IMR-90 (cell line): ENCODE measurements at regions not wholly inside any gene's neighbourhood (a gene's known extent, or its start where the extent isn't known, plus 50 kb on each side); places are given as distances from the start of the nearest gene placed in this dataset.

Experiments used
- ATAC-seq: fragments of 200-7000 bp; cut with Tn5 transposase; 2 replicates; pipeline ENCODE4 v1.9.1; 2020; ENCODE audit warnings: low read depth, mild to moderate bottlenecking, moderate library complexity
- BruUV-seq: library from RNA; stranded (reverse); fragments of 400-500 nt; replicated peaks from 2 replicates; lab custom pipeline; 2021; lab: Mats Ljungman, UMichigan
- CTCF ChIA-PET: fragments of 300-600 bp; formaldehyde crosslinking; extraction: SDS; loops from one replicate; lab custom pipeline; 2021; ENCODE audit warnings: antibody characterized with exemption; lab: Yijun Ruan, JAX
- POLR2A ChIA-PET: fragments of 300-600 bp; sonication (Branson Sonifier 250); formaldehyde crosslinking; loops from one replicate; lab custom pipeline; 2022; ENCODE audit warnings: antibody characterized with exemption; ENCODE audit not compliant: unreplicated experiment; lab: Charles Lee
- DNase-seq: peaks from one replicate; pipeline ENCODE4 v3.0.0; 2013
- H2AFZ ChIP-seq: replicated peaks from 2 replicates; pipeline ENCODE3; 2013; ENCODE audit warnings: low read length, mild to moderate bottlenecking; ENCODE audit not compliant: poor library complexity
- H2AK5ac ChIP-seq: 2 replicates; pipeline ENCODE4 v1.6.1; 2013; ENCODE audit warnings: low read depth, low read length, inconsistent platforms
- H2AK9ac ChIP-seq: replicated peaks from 2 replicates; pipeline ENCODE3; 2013; ENCODE audit warnings: mild to moderate bottlenecking, low read depth, low read length, moderate library complexity; ENCODE audit not compliant: poor library complexity
- H2BK120ac ChIP-seq: 2 replicates; pipeline ENCODE4 v1.6.1; 2013; ENCODE audit warnings: low read depth, low read length, inconsistent platforms
- H2BK15ac ChIP-seq: 3 replicates; pipeline ENCODE4 v1.6.1; 2013; ENCODE audit warnings: low read depth, low read length, inconsistent platforms
- H2BK20ac ChIP-seq: 2 replicates; pipeline ENCODE4 v1.6.1; 2013; ENCODE audit warnings: low read depth, mild to moderate bottlenecking, inconsistent platforms, low read length, moderate library complexity
- H2BK5ac ChIP-seq: 2 replicates; pipeline ENCODE4 v1.6.1; 2013; ENCODE audit warnings: mild to moderate bottlenecking, low read depth, low read length, inconsistent platforms; ENCODE audit not compliant: poor library complexity, severe bottlenecking
- H3K14ac ChIP-seq: replicated peaks from 2 replicates; pipeline ENCODE4 v1.6.1; 2013; ENCODE audit warnings: low read depth, low read length, inconsistent platforms
- H3K18ac ChIP-seq: 2 replicates; pipeline ENCODE4 v1.6.1; 2013; ENCODE audit warnings: low read depth, low read length, control low read depth
- H3K23ac ChIP-seq: 2 replicates; pipeline ENCODE4 v1.6.1; 2013; ENCODE audit warnings: low read depth, low read length, inconsistent platforms
- H3K27ac ChIP-seq: 2 replicates; pipeline ENCODE4 v1.5.1; 2013; ENCODE audit warnings: mild to moderate bottlenecking, control low read depth, low read length; ENCODE audit not compliant: insufficient read depth
- H3K27me3 ChIP-seq: 2 replicates; pipeline ENCODE4 v1.6.1; 2013; ENCODE audit warnings: low read length; ENCODE audit not compliant: control insufficient read depth, insufficient read depth
- H3K36me3 ChIP-seq: 2 replicates; pipeline ENCODE4 v1.6.1; 2013; ENCODE audit warnings: low read length, mixed read lengths; ENCODE audit not compliant: control insufficient read depth, insufficient read depth
- H3K4ac ChIP-seq: 2 replicates; pipeline ENCODE4 v1.6.1; 2013; ENCODE audit warnings: low read depth, low read length, inconsistent platforms
- H3K4me1 ChIP-seq: 2 replicates; pipeline ENCODE4 v1.6.1; 2013; ENCODE audit warnings: low read length, mixed read lengths; ENCODE audit not compliant: control insufficient read depth, insufficient read depth
- H3K4me2 ChIP-seq: 2 replicates; pipeline ENCODE4 v1.6.1; 2013; ENCODE audit warnings: low read depth, mild to moderate bottlenecking, control low read depth, low read length, moderate library complexity
- H3K4me3 ChIP-seq: 2 replicates; pipeline ENCODE4 v1.5.1; 2013; ENCODE audit warnings: low read depth, mild to moderate bottlenecking, control low read depth, low read length, moderate library complexity; ENCODE audit not compliant: insufficient read depth
- H3K56ac ChIP-seq: 2 replicates; pipeline ENCODE4 v1.6.1; 2013; ENCODE audit warnings: low read length, inconsistent platforms; ENCODE audit not compliant: insufficient read depth; ENCODE audit errors: extremely low read depth
- H3K79me1 ChIP-seq, 2 experiments: 2 replicates each; pipeline ENCODE4 v1.6.1; 2013; ENCODE audit warnings: low read length in 2 of 2, inconsistent platforms in 1 of 2, low read depth in 1 of 2
- H3K9ac ChIP-seq: 2 replicates; pipeline ENCODE4 v1.6.1; 2013; ENCODE audit warnings: low read depth, low read length, control low read depth
- H3K9me1 ChIP-seq: 2 replicates; pipeline ENCODE4 v1.6.1; 2013; ENCODE audit warnings: low read length, inconsistent platforms; ENCODE audit not compliant: insufficient read depth
- H3K9me3 ChIP-seq: 2 replicates; pipeline ENCODE4 v1.6.1; 2013; ENCODE audit warnings: low read length; ENCODE audit not compliant: control insufficient read depth, insufficient read depth
- H4K20me1 ChIP-seq: 2 replicates; pipeline ENCODE4 v1.6.1; 2013; ENCODE audit warnings: low read length, inconsistent platforms; ENCODE audit not compliant: insufficient read depth
- H4K5ac ChIP-seq: 2 replicates; pipeline ENCODE4 v1.6.1; 2013; ENCODE audit warnings: mild to moderate bottlenecking, low read depth, low read length, control low read depth
- H4K8ac ChIP-seq, 2 experiments: 2 replicates each; pipeline ENCODE4 v1.6.1; 2013; ENCODE audit warnings: low read depth in 2 of 2, low read length in 2 of 2, control low read depth in 1 of 2, inconsistent platforms in 1 of 2
- H4K91ac ChIP-seq: 2 replicates; pipeline ENCODE4 v1.6.1; 2013; ENCODE audit warnings: low read depth, low read length, inconsistent platforms; ENCODE audit not compliant: insufficient read depth
- BHLHE40 ChIP-seq: fragments of 150-350 bp; IDR thresholded peaks from 2 replicates; pipeline ENCODE4 v1.6.1; 2016; ENCODE audit warnings: mild to moderate bottlenecking, low read depth, low read length
- CEBPB ChIP-seq: IDR thresholded peaks from 2 replicates; pipeline ENCODE4 v1.6.1; 2012; ENCODE audit warnings: low read depth, low read length, improper control_type of control experiment
- CHD1 ChIP-seq: IDR thresholded peaks from 2 replicates; pipeline ENCODE4 v1.6.1; 2012; ENCODE audit warnings: low read depth, low read length, improper control_type of control experiment
- FOS ChIP-seq: fragments of 150-350 bp; IDR thresholded peaks from 2 replicates; pipeline ENCODE4 v1.6.1; 2016; ENCODE audit warnings: low read depth, low read length
- MAFK ChIP-seq: IDR thresholded peaks from 2 replicates; pipeline ENCODE4 v1.6.1; 2012; ENCODE audit warnings: low read depth, low read length, improper control_type of control experiment
- MAZ ChIP-seq: IDR thresholded peaks from 2 replicates; pipeline ENCODE4 v1.6.1; 2012; ENCODE audit warnings: low read depth, mild to moderate bottlenecking, low read length, improper control_type of control experiment, moderate library complexity, borderline replicate concordance
- MXI1 ChIP-seq: IDR thresholded peaks from 2 replicates; pipeline ENCODE4 v1.6.1; 2012; ENCODE audit warnings: low read depth, mild to moderate bottlenecking, low read length, moderate library complexity, borderline replicate concordance
- NFE2L2 ChIP-seq: fragments of 150-350 bp; IDR thresholded peaks from 2 replicates; pipeline ENCODE4 v1.6.1; 2016; ENCODE audit warnings: low read depth, mild to moderate bottlenecking, low read length
- POLR2A ChIP-seq: IDR thresholded peaks from 2 replicates; pipeline ENCODE4 v1.6.1; 2012; ENCODE audit warnings: mild to moderate bottlenecking, low read depth, low read length
- RAD21 ChIP-seq: IDR thresholded peaks from 2 replicates; pipeline ENCODE4 v1.6.1; 2012; ENCODE audit warnings: low read length, improper control_type of control experiment
- RCOR1 ChIP-seq: IDR thresholded peaks from 2 replicates; pipeline ENCODE4 v1.6.1; 2012; ENCODE audit warnings: mild to moderate bottlenecking, low read length, improper control_type of control experiment; ENCODE audit not compliant: insufficient replicate concordance
- RFX5 ChIP-seq: IDR thresholded peaks from 2 replicates; pipeline ENCODE4 v1.8.0; 2012; ENCODE audit warnings: low read depth, mild to moderate bottlenecking, low read length, moderate library complexity
- SMC3 ChIP-seq: fragments of 150-350 bp; IDR thresholded peaks from 2 replicates; pipeline ENCODE4 v1.6.1; 2016; ENCODE audit warnings: low read depth, mild to moderate bottlenecking, antibody characterized with exemption, low read length, moderate library complexity
- WGBS, 2 experiments: methylation state at CpG; one replicate each; pipeline versions ENCODE4 v1.1.5 to v1.1.7; 2013; ENCODE audit warnings: missing lambda C conversion rate in 2 of 2; ENCODE audit not compliant: insufficient read length in 1 of 2; ENCODE audit errors: extremely low coverage in 2 of 2; 5-methylcytosine and 5-hydroxymethylcytosine counted together
- dilution Hi-C: fragments of 300-500 bp; cut with HindIII; formaldehyde crosslinking; loops from one replicate; pipeline ENCODE4 v1.14.3; 2018; ENCODE audit warnings: low sequenced_read_pairs; ENCODE audit not compliant: unreplicated experiment
- in situ Hi-C: fragments of 300-500 bp; cut with MboI; formaldehyde crosslinking; loops from 3 replicates; pipeline ENCODE4 v1.14.3; 2019; ENCODE audit warnings: low sequenced_read_pairs, inconsistent platforms, mixed read lengths
- intact Hi-C: fragments of 100-400 bp; cut with micrococcal nuclease; formaldehyde crosslinking; loops from 2 replicates; pipeline ENCODE4 v1.10.0; 2022
- TF ChIP-seq, protein P1 (sequence below): conservative IDR thresholded peaks from 2 replicates; pipeline ENCODE4 v1.5.1; 2012; ENCODE audit warnings: mild to moderate bottlenecking, low read depth, low read length, improper control_type of control experiment
- TF ChIP-seq, protein P2 (sequence below): fragments of 150-350 bp; IDR thresholded peaks from 2 replicates; pipeline ENCODE4 v1.6.1; 2017; ENCODE audit warnings: mild to moderate bottlenecking, antibody characterized with exemption, low read length, low read depth
- TF ChIP-seq, protein P3 (sequence below): fragments of 150-350 bp; IDR thresholded peaks from 2 replicates; pipeline ENCODE4 v1.6.1; 2016; ENCODE audit warnings: low read depth, mild to moderate bottlenecking, low read length, moderate library complexity, borderline replicate concordance

DNA sequence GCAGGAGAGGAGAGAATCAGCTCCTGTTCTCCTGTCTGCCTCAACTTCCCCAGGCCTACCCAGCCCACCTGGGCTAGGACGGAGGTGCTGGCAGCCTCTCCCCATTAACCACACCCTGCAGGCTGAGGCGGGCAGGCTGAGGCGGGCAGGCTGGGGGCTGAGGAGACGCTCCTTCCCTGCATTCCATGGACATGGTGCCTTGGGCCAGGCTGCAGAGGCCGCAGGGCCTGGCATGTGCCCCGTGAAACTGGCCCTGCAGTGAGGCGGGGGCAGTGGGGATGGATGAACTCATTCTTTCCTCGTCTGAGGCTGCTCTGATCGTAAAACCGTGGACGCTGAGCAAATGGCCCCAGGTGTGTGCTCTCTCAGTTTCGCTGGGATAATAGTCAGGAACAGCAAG, 84.7 kb upstream of the LAPTM4A start:
- ATAC-seq (no peak), DNase-seq (no peak)
- Histone ChIP-seq H3K27me3 (peaks cover 13% of the 10 kb centered on the region), H2BK15ac (no peak overlapping the region), H3K18ac (no peak overlapping the region), H3K9me3 (no peaks in the 10 kb centered on the region), H4K8ac (no peak overlapping the region), H3K27ac (no peak overlapping the region), H2AK9ac (peak overlapping the region; percentile 19), H3K4me3 (no peak overlapping the region), H4K5ac (no peak overlapping the region), H2AFZ (no peak overlapping the region), H3K56ac (no peak overlapping the region), H3K9ac (no peak overlapping the region), H2AK5ac (0 out of 2 replicates have a peak overlapping the region, but pooled peaks have one; percentile 7), H3K4me1 (peaks cover 8% of the 10 kb centered on the region), H3K9me1 (peaks cover 8% of the 10 kb centered on the region), H3K4ac (no peak overlapping the region), H3K23ac (no peak overlapping the region), H2BK20ac (no peak overlapping the region), H2BK120ac (no peak overlapping the region), H4K91ac (no peak overlapping the region), H3K4me2 (no peak overlapping the region), H3K79me1 (no peaks in the 10 kb centered on the region), H4K20me1 (no peaks in the 10 kb centered on the region; the same call in 1 of the 2 replicates), H3K14ac (no peak overlapping the region), H3K36me3 (no peaks in the 10 kb centered on the region), H2BK5ac (no peak overlapping the region)
- WGBS, 2 experiments = 73% methylated on average over 8 of the region's 12 CpGs; no CpG with 5 or more reads in 1 of the 2 experiments
- ChIA-PET POLR2A (no interaction called here), CTCF (interaction anchor here (1.0 to 1.3 kb wide), 3 partner anchors 15 to 102 kb away, joined by 3 to 5 read pairs (median 4); no protein-coding TSS in a partner anchor)
- intact Hi-C loops (no loop called here), dilution Hi-C loops (no loop called here), in situ Hi-C loops (no loop called here)
- TF ChIP-seq RFX5 (no peak), CHD1 (no peak), FOS (no peak), POLR2A (no peak), MAFK (no peak), BHLHE40 (no peak), RAD21 (no peak), RCOR1 (no peak), SMC3 (no peak), MXI1 (no peak), MAZ (no peak), CEBPB (no peak), NFE2L2 (no peak)
- TF ChIP-seq, protein P1, sequence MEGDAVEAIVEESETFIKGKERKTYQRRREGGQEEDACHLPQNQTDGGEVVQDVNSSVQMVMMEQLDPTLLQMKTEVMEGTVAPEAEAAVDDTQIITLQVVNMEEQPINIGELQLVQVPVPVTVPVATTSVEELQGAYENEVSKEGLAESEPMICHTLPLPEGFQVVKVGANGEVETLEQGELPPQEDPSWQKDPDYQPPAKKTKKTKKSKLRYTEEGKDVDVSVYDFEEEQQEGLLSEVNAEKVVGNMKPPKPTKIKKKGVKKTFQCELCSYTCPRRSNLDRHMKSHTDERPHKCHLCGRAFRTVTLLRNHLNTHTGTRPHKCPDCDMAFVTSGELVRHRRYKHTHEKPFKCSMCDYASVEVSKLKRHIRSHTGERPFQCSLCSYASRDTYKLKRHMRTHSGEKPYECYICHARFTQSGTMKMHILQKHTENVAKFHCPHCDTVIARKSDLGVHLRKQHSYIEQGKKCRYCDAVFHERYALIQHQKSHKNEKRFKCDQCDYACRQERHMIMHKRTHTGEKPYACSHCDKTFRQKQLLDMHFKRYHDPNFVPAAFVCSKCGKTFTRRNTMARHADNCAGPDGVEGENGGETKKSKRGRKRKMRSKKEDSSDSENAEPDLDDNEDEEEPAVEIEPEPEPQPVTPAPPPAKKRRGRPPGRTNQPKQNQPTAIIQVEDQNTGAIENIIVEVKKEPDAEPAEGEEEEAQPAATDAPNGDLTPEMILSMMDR = no peak
- TF ChIP-seq, protein P2, sequence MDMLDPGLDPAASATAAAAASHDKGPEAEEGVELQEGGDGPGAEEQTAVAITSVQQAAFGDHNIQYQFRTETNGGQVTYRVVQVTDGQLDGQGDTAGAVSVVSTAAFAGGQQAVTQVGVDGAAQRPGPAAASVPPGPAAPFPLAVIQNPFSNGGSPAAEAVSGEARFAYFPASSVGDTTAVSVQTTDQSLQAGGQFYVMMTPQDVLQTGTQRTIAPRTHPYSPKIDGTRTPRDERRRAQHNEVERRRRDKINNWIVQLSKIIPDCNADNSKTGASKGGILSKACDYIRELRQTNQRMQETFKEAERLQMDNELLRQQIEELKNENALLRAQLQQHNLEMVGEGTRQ = no peak
- TF ChIP-seq, protein P3, sequence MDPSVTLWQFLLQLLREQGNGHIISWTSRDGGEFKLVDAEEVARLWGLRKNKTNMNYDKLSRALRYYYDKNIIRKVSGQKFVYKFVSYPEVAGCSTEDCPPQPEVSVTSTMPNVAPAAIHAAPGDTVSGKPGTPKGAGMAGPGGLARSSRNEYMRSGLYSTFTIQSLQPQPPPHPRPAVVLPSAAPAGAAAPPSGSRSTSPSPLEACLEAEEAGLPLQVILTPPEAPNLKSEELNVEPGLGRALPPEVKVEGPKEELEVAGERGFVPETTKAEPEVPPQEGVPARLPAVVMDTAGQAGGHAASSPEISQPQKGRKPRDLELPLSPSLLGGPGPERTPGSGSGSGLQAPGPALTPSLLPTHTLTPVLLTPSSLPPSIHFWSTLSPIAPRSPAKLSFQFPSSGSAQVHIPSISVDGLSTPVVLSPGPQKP = no peak
- BruUV-seq = no TSS peak
